A673 (cell line): ENCODE measurements at regions not wholly inside any gene's neighbourhood (a gene's known extent, or its start where the extent isn't known, plus 50 kb on each side); places are given as distances from the start of the nearest gene placed in this dataset.

ENCODE experiments used
- CTCF ChIP-seq: fragments of 300-800, 200-600 bp; sonication (generic); conservative IDR thresholded peaks from 2 replicates; pipeline ENCODE4 v1.5.1; 2017; ENCODE audit warnings: low read depth, mild to moderate bottlenecking, antibody characterized with exemption, low read length, moderate library complexity, mixed read lengths
- EZH2 ChIP-seq: fragments of 200-600 bp; sonication (generic); IDR thresholded peaks from 2 replicates; pipeline ENCODE4 v1.6.1; 2017; ENCODE audit warnings: borderline replicate concordance, low read depth, mild to moderate bottlenecking, mixed read lengths, antibody characterized with exemption, low read length; ENCODE audit not compliant: poor library complexity, severe bottlenecking

- TF ChIP-seq CTCF (no peak), EZH2 (no peak)
Observed at GRCh38 chr12:13816394-13816793, 165.0 kb downstream of the GRIN2B start.
